ENCODE measurements at regions not wholly inside any gene's neighbourhood (a gene's known extent, or its start where the extent isn't known, plus 50 kb on each side); places are given as distances from the start of the nearest gene placed in this dataset.
"Not testable (repeated sequence)": the region's sequence is repeated elsewhere in the genome, so short reads cannot be mapped to it uniquely, and the experiment has no call there.

- not testable (repeated sequence) for H3K9me2 ChIP-seq (ENCODE audit: insufficient read depth); H3K36me3 Mint-ChIP-seq (ENCODE audit: low read depth); H3K27ac Mint-ChIP-seq; H3K36me3 ChIP-seq (ENCODE audit: insufficient read depth); H3K79me2 ChIP-seq (replicated peaks; ENCODE audit: insufficient read depth); H3K4me2 ChIP-seq; ATAC-seq; H3F3A ChIP-seq (replicated peaks; ENCODE audit: low read depth); H4K20me1 ChIP-seq (replicated peaks; ENCODE audit: insufficient read depth); H3K27me3 ChIP-seq (ENCODE audit: insufficient read depth); H3K9me3 Mint-ChIP-seq; DNase-seq (ENCODE audit: low spot score); H3K4me3 Mint-ChIP-seq; H3K4me1 ChIP-seq (ENCODE audit: insufficient read depth); H3K27me3 Mint-ChIP-seq (ENCODE audit: insufficient read depth, low read depth, poor library complexity); H3K4me1 Mint-ChIP-seq; H2AFZ ChIP-seq; H3K27ac ChIP-seq (ENCODE audit: low read depth); H3K4me3 ChIP-seq
Measured at GRCh38 chr5:144994356-144994755, 823.7 kb downstream of the KCTD16 start.

GRCh38 chr5:144983101-144983500 is 812.4 kb downstream of the KCTD16 start:
- H3K4me1 ChIP-seq (ENCODE audit: insufficient read depth), result no peaks in the 10 kb centered on the region
- H2AFZ ChIP-seq, result no peak overlapping the region
- Mint-ChIP-seq H3K36me3 (ENCODE audit: low read depth) (no peaks in the 10 kb centered on the region), H3K9me3 (0 out of 3 replicates have a peak, but pooled peaks cover 3% of the 10 kb centered on the region), H3K27me3 (ENCODE audit: insufficient read depth, low read depth, poor library complexity) (peaks cover 2% of the 10 kb centered on the region), H3K27ac (no peak overlapping the region), H3K4me3 (no peak overlapping the region), H3K4me1 (no peaks in the 10 kb centered on the region)
- no peak for TF ChIP-seq STAT1 (IDR thresholded peaks at IDR 0.05; ENCODE audit: unreplicated experiment)
- TF ChIP-seq CREB1 (CRISPR knock-in tag; IDR thresholded peaks at IDR 0.05; ENCODE audit: low read depth), result no peak
- TF ChIP-seq ZNF114 (CRISPR knock-in tag; IDR thresholded peaks at IDR 0.05), result no peak
- no peak for TF ChIP-seq EZH2phosphoT487 (IDR thresholded peaks at IDR 0.05; ENCODE audit: unreplicated experiment)
- no peak for TF ChIP-seq JUNB (IDR thresholded peaks at IDR 0.05; ENCODE audit: unreplicated experiment)
- no peak for TF ChIP-seq ZNF462 (CRISPR knock-in tag; IDR thresholded peaks at IDR 0.05)
- no peak for TF ChIP-seq ZNF331 (CRISPR knock-in tag; IDR thresholded peaks at IDR 0.05; ENCODE audit: low read depth)
- TF ChIP-seq EZH2 (IDR thresholded peaks at IDR 0.05; ENCODE audit: low read depth, unreplicated experiment), result no peak
- no peaks in the 10 kb centered on the region for H3K36me3 ChIP-seq (ENCODE audit: insufficient read depth)
- no peaks in the 10 kb centered on the region for H3F3A ChIP-seq (replicated peaks; ENCODE audit: low read depth)
- H3K27me3 ChIP-seq (ENCODE audit: insufficient read depth), result no peaks in the 10 kb centered on the region
- no peaks in the 10 kb centered on the region for H4K20me1 ChIP-seq (replicated peaks; ENCODE audit: insufficient read depth)
- no peak for DNase-seq (ENCODE audit: low spot score)
- H3K27ac ChIP-seq (ENCODE audit: low read depth), result no peak overlapping the region
- ATAC-seq, result no peak
- H3K9me2 ChIP-seq (ENCODE audit: insufficient read depth), result no peaks in the 10 kb centered on the region
- no peak overlapping the region for H3K4me2 ChIP-seq
- H3K79me2 ChIP-seq (replicated peaks; ENCODE audit: insufficient read depth), result no peaks in the 10 kb centered on the region
- no peak overlapping the region for H3K4me3 ChIP-seq

Data from GM23338 (cell line).